K562 (cell line): ENCODE measurements at regions not wholly inside any gene's neighbourhood (a gene's known extent, or its start where the extent isn't known, plus 50 kb on each side); places are given as distances from the start of the nearest gene placed in this dataset.

Experiments
- EP300 ChIP-seq: IDR thresholded peaks from 2 replicates; pipeline ENCODE4 v1.6.1; 2012; ENCODE audit warnings: low read length, improper control_type of control experiment
- HNRNPL ChIP-seq: fragments of 200-400 bp; formaldehyde crosslinking; IDR thresholded peaks from 2 replicates; pipeline ENCODE4 v1.6.1; 2017; ENCODE audit warnings: low read depth, mild to moderate bottlenecking, low read length
- MTA1 ChIP-seq: fragments of 450-650 bp; IDR thresholded peaks from 2 replicates; pipeline ENCODE4 v1.6.1; 2017; ENCODE audit warnings: borderline replicate concordance
- ZNF3 ChIP-seq: fragments of 250-450 bp; sonication (Bioruptor Pico); IDR thresholded peaks from 2 replicates; pipeline ENCODE4 v1.5.0; 2021; ENCODE audit warnings: mild to moderate bottlenecking, moderate library complexity
- TF ChIP-seq, protein P1 (sequence below), 3 experiments: IDR thresholded peaks in 2 of 3; conservative IDR thresholded peaks in 1 of 3; 2 replicates each; pipeline ENCODE4 v1.5.1; 2011 to 2012; ENCODE audit warnings: low read length in 3 of 3, mild to moderate bottlenecking in 3 of 3, control low read depth in 2 of 3, improper control_type of control experiment in 1 of 3, inconsistent platforms in 1 of 3, low read depth in 1 of 3, mixed read lengths in 1 of 3, moderate library complexity in 1 of 3; ENCODE audit not compliant: insufficient read depth in 2 of 3

DNA sequence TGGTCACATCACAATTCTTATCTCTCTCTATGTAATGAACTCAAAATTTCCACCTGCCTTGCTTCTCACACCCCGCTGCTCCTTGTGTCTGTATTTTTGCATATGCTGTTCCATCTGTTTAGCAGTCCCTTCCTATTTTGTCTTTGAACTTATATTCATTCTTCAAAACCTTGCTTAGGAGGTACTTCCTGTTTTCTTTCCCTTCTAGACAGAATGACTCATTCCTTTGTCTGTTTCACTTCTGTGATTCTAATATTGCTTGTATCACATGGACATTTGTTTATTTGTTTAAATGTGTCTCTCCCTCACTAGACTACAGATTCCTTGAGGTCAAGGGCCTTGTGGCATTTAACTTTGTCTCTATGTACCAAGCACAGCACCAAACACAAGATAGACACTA, 424.2 kb downstream of the ETNK1 start:
- no peak for TF ChIP-seq MTA1
- TF ChIP-seq EP300: no peak
- no peak for TF ChIP-seq HNRNPL
- TF ChIP-seq, protein P1, sequence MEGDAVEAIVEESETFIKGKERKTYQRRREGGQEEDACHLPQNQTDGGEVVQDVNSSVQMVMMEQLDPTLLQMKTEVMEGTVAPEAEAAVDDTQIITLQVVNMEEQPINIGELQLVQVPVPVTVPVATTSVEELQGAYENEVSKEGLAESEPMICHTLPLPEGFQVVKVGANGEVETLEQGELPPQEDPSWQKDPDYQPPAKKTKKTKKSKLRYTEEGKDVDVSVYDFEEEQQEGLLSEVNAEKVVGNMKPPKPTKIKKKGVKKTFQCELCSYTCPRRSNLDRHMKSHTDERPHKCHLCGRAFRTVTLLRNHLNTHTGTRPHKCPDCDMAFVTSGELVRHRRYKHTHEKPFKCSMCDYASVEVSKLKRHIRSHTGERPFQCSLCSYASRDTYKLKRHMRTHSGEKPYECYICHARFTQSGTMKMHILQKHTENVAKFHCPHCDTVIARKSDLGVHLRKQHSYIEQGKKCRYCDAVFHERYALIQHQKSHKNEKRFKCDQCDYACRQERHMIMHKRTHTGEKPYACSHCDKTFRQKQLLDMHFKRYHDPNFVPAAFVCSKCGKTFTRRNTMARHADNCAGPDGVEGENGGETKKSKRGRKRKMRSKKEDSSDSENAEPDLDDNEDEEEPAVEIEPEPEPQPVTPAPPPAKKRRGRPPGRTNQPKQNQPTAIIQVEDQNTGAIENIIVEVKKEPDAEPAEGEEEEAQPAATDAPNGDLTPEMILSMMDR (IDR thresholded peaks at IDR 0.05 in 2 of 3, conservative IDR thresholded peaks at IDR 0.05 in 1 of 3; ENCODE audit: insufficient read depth in 2 of 3, low read depth in 1 of 3, low read length in 3 of 3): no peak
- TF ChIP-seq ZNF3 (CRISPR knock-in tag): no peak
